SJCRH30 (cell line): ENCODE measurements at regions not wholly inside any gene's neighbourhood (a gene's known extent, or its start where the extent isn't known, plus 50 kb on each side); places are given as distances from the start of the nearest gene placed in this dataset.
"Not testable (repeated sequence)": the region's sequence is repeated elsewhere in the genome, so short reads cannot be mapped to it uniquely, and the experiment has no call there.

Source experiments
- DNase-seq, 2 experiments: peaks; one replicate each; pipeline ENCODE4 v3.0.0-alpha.2; 2015 to 2020
- H3K27ac ChIP-seq: fragments of 250-450 bp; sonication (Bioruptor Pico); 2 replicates; pipeline ENCODE4 v1.5.1; 2020; ENCODE audit warnings: mild to moderate bottlenecking, moderate library complexity
- H3K27me3 ChIP-seq: fragments of 250-450 bp; sonication (Bioruptor Pico); 2 replicates; pipeline ENCODE4 v1.5.1; 2020; ENCODE audit warnings: mild to moderate bottlenecking, moderate library complexity
- H3K36me3 ChIP-seq: fragments of 250-450 bp; sonication (Bioruptor Pico); 2 replicates; pipeline ENCODE4 v1.5.1; 2020; ENCODE audit warnings: mild to moderate bottlenecking, moderate library complexity
- H3K4me1 ChIP-seq: fragments of 250-450 bp; sonication (Bioruptor Pico); 2 replicates; pipeline ENCODE4 v1.5.1; 2020; ENCODE audit warnings: mild to moderate bottlenecking, moderate library complexity
- H3K4me3 ChIP-seq: fragments of 250-450 bp; sonication (Bioruptor Pico); 2 replicates; pipeline ENCODE4 v1.5.1; 2020; ENCODE audit warnings: mild to moderate bottlenecking, moderate library complexity
- H3K9me3 ChIP-seq: fragments of 250-450 bp; sonication (Bioruptor Pico); replicated peaks from 2 replicates; pipeline ENCODE4 v1.5.1; 2020; ENCODE audit warnings: mild to moderate bottlenecking, moderate library complexity

GRCh38 chr2:6139142-6139541 is 447.0 kb downstream of the SOX11 start:
- no peaks in the 10 kb centered on the region for H3K36me3 ChIP-seq
- DNase-seq, result no peak
- H3K27ac ChIP-seq, result no peak overlapping the region
- no peaks in the 10 kb centered on the region for H3K27me3 ChIP-seq
- no peaks in the 10 kb centered on the region for H3K4me1 ChIP-seq
- H3K9me3 ChIP-seq, result no peaks in the 10 kb centered on the region
- no peak overlapping the region for H3K4me3 ChIP-seq

- Histone ChIP-seq H3K4me3 (no peak overlapping the region), H3K9me3 (no peaks in the 10 kb centered on the region), H3K4me1 (no peaks in the 10 kb centered on the region), H3K36me3 (no peaks in the 10 kb centered on the region), H3K27ac (no peak overlapping the region), H3K27me3 (no peaks in the 10 kb centered on the region)
- DNase-seq, result no peak
These were observed 447.7 kb downstream of the SOX11 start for GRCh38 chr2:6139916-6140315.

- no peaks in the 10 kb centered on the region for H3K36me3 ChIP-seq
- no peaks in the 10 kb centered on the region for H3K27me3 ChIP-seq
- DNase-seq, result no peak
- no peak overlapping the region for H3K4me3 ChIP-seq
- H3K9me3 ChIP-seq, result no peaks in the 10 kb centered on the region
- no peaks in the 10 kb centered on the region for H3K4me1 ChIP-seq
- no peak overlapping the region for H3K27ac ChIP-seq
These were observed 448.3 kb downstream of the SOX11 start for GRCh38 chr2:6140509-6140908.

GRCh38 chr2:6143812-6144211 is 451.6 kb downstream of the SOX11 start:
- no peaks in the 10 kb centered on the region for H3K4me1 ChIP-seq
- peak in 1 of 2 experiments; percentile 9 for DNase-seq
- peaks cover 3% of the 10 kb centered on the region; the same call in 1 of the 2 replicates for H3K27me3 ChIP-seq
- no peaks in the 10 kb centered on the region for H3K36me3 ChIP-seq
- no peak overlapping the region for H3K27ac ChIP-seq
- no peaks in the 10 kb centered on the region for H3K9me3 ChIP-seq
- H3K4me3 ChIP-seq, result no peak overlapping the region

GRCh38 chr2:6147215-6147614 is 455.0 kb downstream of the SOX11 start:
- DNase-seq, H3K27me3 ChIP-seq, H3K27ac ChIP-seq, H3K36me3 ChIP-seq, H3K4me1 ChIP-seq, H3K4me3 ChIP-seq, H3K9me3 ChIP-seq: not testable (repeated sequence)

GRCh38 chr2:6148882-6149281 is 456.7 kb downstream of the SOX11 start:
- Histone ChIP-seq H3K27ac (no peak overlapping the region), H3K9me3 (no peaks in the 10 kb centered on the region), H3K36me3 (no peaks in the 10 kb centered on the region), H3K4me1 (no peaks in the 10 kb centered on the region), H3K27me3 (peaks cover 3% of the 10 kb centered on the region; the same call in 1 of the 2 replicates), H3K4me3 (no peak overlapping the region)
- DNase-seq, result no peak

GRCh38 chr2:6159606-6160005 is 467.4 kb downstream of the SOX11 start:
- Histone ChIP-seq H3K4me3 (no peak overlapping the region), H3K9me3 (no peaks in the 10 kb centered on the region), H3K4me1 (no peaks in the 10 kb centered on the region), H3K27me3 (no peaks in the 10 kb centered on the region), H3K36me3 (no peaks in the 10 kb centered on the region), H3K27ac (no peak overlapping the region)
- DNase-seq, result no peak

- Histone ChIP-seq H3K4me1 (no peaks in the 10 kb centered on the region), H3K27ac (no peak overlapping the region), H3K27me3 (no peaks in the 10 kb centered on the region), H3K9me3 (no peaks in the 10 kb centered on the region), H3K4me3 (no peak overlapping the region), H3K36me3 (no peaks in the 10 kb centered on the region)
- no peak for DNase-seq
These were observed 471.7 kb downstream of the SOX11 start for GRCh38 chr2:6163932-6164331.

- Histone ChIP-seq H3K27me3 (no peaks in the 10 kb centered on the region), H3K9me3 (no peaks in the 10 kb centered on the region)
These were observed 473.0 kb downstream of the SOX11 start for GRCh38 chr2:6164986-6165747.

GRCh38 chr2:6167592-6168138 is 475.5 kb downstream of the SOX11 start:
- no peaks in the 10 kb centered on the region for H3K4me1 ChIP-seq
- DNase-seq, result no peak
- no peaks in the 10 kb centered on the region for H3K36me3 ChIP-seq
- H3K9me3 ChIP-seq, result no peaks in the 10 kb centered on the region
- no peaks in the 10 kb centered on the region for H3K27me3 ChIP-seq
- no peak overlapping the region for H3K27ac ChIP-seq
- H3K4me3 ChIP-seq, result no peak overlapping the region

More at GRCh38 chr2:6164986-6165747, 473.0 kb downstream of the SOX11 start:
- Histone ChIP-seq H3K27ac (no peak overlapping the region), H3K4me1 (no peaks in the 10 kb centered on the region), H3K36me3 (no peaks in the 10 kb centered on the region), H3K4me3 (no peak overlapping the region)
- no peak for DNase-seq

GRCh38 chr2:6168485-6168884 is 476.3 kb downstream of the SOX11 start:
- H3K27me3 ChIP-seq, result no peaks in the 10 kb centered on the region
- no peaks in the 10 kb centered on the region for H3K9me3 ChIP-seq
- DNase-seq, result no peak
- H3K36me3 ChIP-seq, result no peaks in the 10 kb centered on the region
- H3K4me3 ChIP-seq, result no peak overlapping the region
- no peaks in the 10 kb centered on the region for H3K4me1 ChIP-seq
- H3K27ac ChIP-seq, result no peak overlapping the region

GRCh38 chr2:6171294-6171693 is 479.1 kb downstream of the SOX11 start:
- no peaks in the 10 kb centered on the region for H3K9me3 ChIP-seq
- no peak overlapping the region for H3K27ac ChIP-seq
- DNase-seq, result no peak
- H3K36me3 ChIP-seq, result no peaks in the 10 kb centered on the region
- H3K4me3 ChIP-seq, result no peak overlapping the region
- no peaks in the 10 kb centered on the region for H3K4me1 ChIP-seq
- H3K27me3 ChIP-seq, result no peaks in the 10 kb centered on the region

GRCh38 chr2:6177811-6178210 is 485.6 kb downstream of the SOX11 start:
- no peak overlapping the region for H3K27ac ChIP-seq
- H3K36me3 ChIP-seq, result no peaks in the 10 kb centered on the region
- no peak for DNase-seq
- no peaks in the 10 kb centered on the region for H3K27me3 ChIP-seq
- no peak overlapping the region for H3K4me3 ChIP-seq
- 0 out of 2 replicates have a peak, but pooled peaks cover 5% of the 10 kb centered on the region for H3K4me1 ChIP-seq
- H3K9me3 ChIP-seq, result no peaks in the 10 kb centered on the region

- 0 out of 2 replicates have a peak, but pooled peaks cover 2% of the 10 kb centered on the region for H3K27me3 ChIP-seq
- 0 out of 2 replicates have a peak, but pooled peaks cover 8% of the 10 kb centered on the region for H3K4me1 ChIP-seq
- peak in 1 of 2 experiments; percentile 36 for DNase-seq
- no peak overlapping the region for H3K27ac ChIP-seq
- H3K36me3 ChIP-seq, result no peaks in the 10 kb centered on the region
- H3K9me3 ChIP-seq, result no peaks in the 10 kb centered on the region
- no peak overlapping the region for H3K4me3 ChIP-seq
These were observed 489.3 kb downstream of the SOX11 start for GRCh38 chr2:6181525-6181924.

- Histone ChIP-seq H3K9me3 (no peaks in the 10 kb centered on the region), H3K27ac (no peak overlapping the region), H3K4me1 (0 out of 2 replicates have a peak, but pooled peaks cover 8% of the 10 kb centered on the region), H3K36me3 (no peaks in the 10 kb centered on the region), H3K4me3 (no peak overlapping the region), H3K27me3 (0 out of 2 replicates have a peak, but pooled peaks cover 2% of the 10 kb centered on the region)
- peak in 1 of 2 experiments; percentile 13 for DNase-seq
These were observed 489.7 kb downstream of the SOX11 start for GRCh38 chr2:6181926-6182325.
